GM12875 (cell line): ENCODE measurements at regions not wholly inside any gene's neighbourhood (a gene's known extent, or its start where the extent isn't known, plus 50 kb on each side); places are given as distances from the start of the nearest gene placed in this dataset.
"Not testable (repeated sequence)": the region's sequence is repeated elsewhere in the genome, so short reads cannot be mapped to it uniquely, and the experiment has no call there.

Experiments
- H3K4me3 ChIP-seq: one replicate; pipeline ENCODE4 v1.5.1; 2011; ENCODE audit warnings: low read depth, low read length, control low read depth
- CTCF ChIP-seq: IDR thresholded peaks from 2 replicates; pipeline ENCODE4 v1.5.1; 2011; ENCODE audit warnings: low read depth, mild to moderate bottlenecking, control low read depth, inconsistent platforms, low read length, moderate library complexity, borderline replicate concordance; ENCODE audit not compliant: insufficient read depth

- TF ChIP-seq CTCF = no peak
- no peak overlapping the region for H3K4me3 ChIP-seq
Observed at GRCh38 chr6:140663772-140664171, 1289.3 kb upstream of the CITED2 start.

DNA sequence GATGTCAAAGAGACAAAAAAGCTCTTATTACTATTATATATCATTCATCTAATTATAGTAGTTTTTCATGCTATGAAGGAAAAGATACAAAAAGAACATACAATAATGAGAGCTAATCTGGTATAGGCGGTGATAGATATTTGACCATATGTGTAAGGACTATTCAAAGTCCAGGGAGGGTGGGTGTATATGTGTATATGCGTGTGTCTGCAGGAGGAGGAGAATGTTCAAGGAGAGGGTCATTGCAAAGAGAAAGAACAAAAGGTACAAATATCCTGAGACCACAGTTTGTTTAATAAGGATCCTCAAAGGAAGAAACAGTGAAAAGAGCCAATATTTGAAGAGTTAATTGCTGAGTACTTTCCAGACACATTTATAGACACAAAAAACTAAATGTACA is 1288.6 kb upstream of the CITED2 start:
- H3K4me3 ChIP-seq = no peak overlapping the region
- TF ChIP-seq CTCF = no peak

GRCh38 chr6:140661691-140662090 is 1287.2 kb upstream of the CITED2 start:
- no peak overlapping the region for H3K4me3 ChIP-seq
- no peak for TF ChIP-seq CTCF

GRCh38 chr6:140660295-140660694 is 1285.8 kb upstream of the CITED2 start:
- H3K4me3 ChIP-seq = no peak overlapping the region
- no peak for TF ChIP-seq CTCF

GRCh38 chr6:140653972-140654371 is 1279.5 kb upstream of the CITED2 start:
- no peak overlapping the region for H3K4me3 ChIP-seq
- no peak for TF ChIP-seq CTCF

DNA sequence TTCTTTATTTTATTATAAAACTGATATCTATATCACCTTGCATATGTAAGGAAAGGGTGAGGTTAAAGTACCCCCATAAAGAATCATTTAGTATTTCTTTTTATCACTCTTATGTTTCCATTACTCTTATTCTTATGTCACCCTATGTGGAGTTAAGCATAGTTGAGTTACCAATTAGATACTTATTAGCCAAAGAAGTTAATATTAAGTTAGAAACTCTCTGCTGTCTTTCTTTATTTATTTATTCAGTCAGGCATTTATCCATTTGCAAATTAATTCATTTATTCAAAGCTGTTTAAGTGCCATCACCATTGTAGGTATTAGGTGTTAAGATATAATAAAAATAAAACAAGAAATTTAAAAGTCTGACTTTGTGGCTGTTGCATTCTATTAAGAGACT is 1279.1 kb upstream of the CITED2 start:
- TF ChIP-seq CTCF = no peak

GRCh38 chr6:140649502-140649901 is 1275.1 kb upstream of the CITED2 start:
- H3K4me3 ChIP-seq = not testable (repeated sequence)

More for the DNA sequence above, 1279.1 kb upstream of the CITED2 start:
- no peak overlapping the region for H3K4me3 ChIP-seq

GRCh38 chr6:140647322-140647721 is 1272.9 kb upstream of the CITED2 start:
- H3K4me3 ChIP-seq = not testable (repeated sequence)
